Astrocyte (in vitro differentiated cells and primary cell): ENCODE measurements at regions not wholly inside any gene's neighbourhood (a gene's known extent, or its start where the extent isn't known, plus 50 kb on each side); places are given as distances from the start of the nearest gene placed in this dataset.

ENCODE experiments used
- DNase-seq: peaks from one replicate; pipeline ENCODE4 v3.0.0-alpha.2; 2010; ENCODE audit warnings: low read depth
- FAIRE-seq: peaks from 2 replicates; lab custom pipeline; 2011; peaks lifted over from hg19 to GRCh38; lab: Jason Lieb, UNC
- H2AFZ ChIP-seq: 2 replicates; pipeline ENCODE4 v1.6.0; 2012; ENCODE audit warnings: low read depth, low read length, inconsistent platforms
- H3K27ac ChIP-seq: 2 replicates; pipeline ENCODE4 v1.5.1; 2011; ENCODE audit warnings: low read depth, low read length, inconsistent platforms
- H3K27me3 ChIP-seq: 2 replicates; pipeline ENCODE4 v1.6.0; 2011; ENCODE audit warnings: low read length, inconsistent platforms; ENCODE audit not compliant: insufficient read depth
- H3K36me3 ChIP-seq: 2 replicates; pipeline ENCODE4 v1.5.1; 2011; ENCODE audit warnings: low read length, inconsistent platforms; ENCODE audit not compliant: insufficient read depth
- H3K4me1 ChIP-seq: 2 replicates; pipeline ENCODE4 v1.5.1; 2011; ENCODE audit warnings: low read length, inconsistent platforms; ENCODE audit not compliant: insufficient read depth
- H3K4me2 ChIP-seq: 2 replicates; pipeline ENCODE4 v1.6.0; 2012; ENCODE audit warnings: low read length, inconsistent platforms
- H3K4me3 ChIP-seq: 2 replicates; pipeline ENCODE4 v1.5.1; 2011; ENCODE audit warnings: low read depth, mild to moderate bottlenecking, low read length, inconsistent platforms; ENCODE audit not compliant: insufficient read depth
- H3K79me2 ChIP-seq: 2 replicates; pipeline ENCODE4 v1.6.0; 2012; ENCODE audit warnings: mild to moderate bottlenecking, low read length, inconsistent platforms; ENCODE audit not compliant: insufficient read depth
- H3K9ac ChIP-seq: 2 replicates; pipeline ENCODE4 v1.6.0; 2012; ENCODE audit warnings: mild to moderate bottlenecking, low read length, inconsistent platforms
- H3K9me3 ChIP-seq: 2 replicates; pipeline ENCODE4 v1.5.1; 2012; ENCODE audit warnings: low read depth, mild to moderate bottlenecking, low read length, inconsistent platforms; ENCODE audit not compliant: insufficient read depth
- H4K20me1 ChIP-seq: 2 replicates; pipeline ENCODE4 v1.6.0; 2012; ENCODE audit warnings: low read length, inconsistent platforms; ENCODE audit not compliant: insufficient read depth
- H3K27ac Mint-ChIP-seq: one replicate; pipeline ENCODE4 v1.8.0; 2021; ENCODE audit warnings: mild to moderate bottlenecking, mixed read lengths; ENCODE audit not compliant: unreplicated experiment
- H3K27me3 Mint-ChIP-seq: one replicate; pipeline ENCODE4 v1.8.0; 2021; ENCODE audit warnings: low read depth, mixed read lengths; ENCODE audit not compliant: unreplicated experiment
- H3K36me3 Mint-ChIP-seq: one replicate; pipeline ENCODE4 v1.8.0; 2021; ENCODE audit warnings: low read depth, mixed read lengths; ENCODE audit not compliant: unreplicated experiment
- H3K4me1 Mint-ChIP-seq: one replicate; pipeline ENCODE4 v1.8.0; 2021; ENCODE audit warnings: low read depth, mixed read lengths; ENCODE audit not compliant: unreplicated experiment
- H3K4me3 Mint-ChIP-seq: one replicate; pipeline ENCODE4 v1.8.0; 2021; ENCODE audit warnings: mild to moderate bottlenecking, moderate library complexity, mixed read lengths; ENCODE audit not compliant: unreplicated experiment
- H3K9me3 Mint-ChIP-seq: one replicate; pipeline ENCODE4 v1.8.0; 2021; ENCODE audit warnings: mild to moderate bottlenecking, mixed read lengths; ENCODE audit not compliant: unreplicated experiment
- EZH2 ChIP-seq: IDR thresholded peaks from 2 replicates; pipeline ENCODE4 v1.6.1; 2012; ENCODE audit warnings: mild to moderate bottlenecking, low read length, inconsistent platforms; ENCODE audit not compliant: insufficient read depth
- TF ChIP-seq, protein P1 (sequence below): IDR thresholded peaks from 2 replicates; pipeline ENCODE4 v1.5.1; 2011; ENCODE audit warnings: low read depth, mild to moderate bottlenecking, inconsistent platforms, low read length, moderate library complexity; ENCODE audit not compliant: insufficient read depth

DNA sequence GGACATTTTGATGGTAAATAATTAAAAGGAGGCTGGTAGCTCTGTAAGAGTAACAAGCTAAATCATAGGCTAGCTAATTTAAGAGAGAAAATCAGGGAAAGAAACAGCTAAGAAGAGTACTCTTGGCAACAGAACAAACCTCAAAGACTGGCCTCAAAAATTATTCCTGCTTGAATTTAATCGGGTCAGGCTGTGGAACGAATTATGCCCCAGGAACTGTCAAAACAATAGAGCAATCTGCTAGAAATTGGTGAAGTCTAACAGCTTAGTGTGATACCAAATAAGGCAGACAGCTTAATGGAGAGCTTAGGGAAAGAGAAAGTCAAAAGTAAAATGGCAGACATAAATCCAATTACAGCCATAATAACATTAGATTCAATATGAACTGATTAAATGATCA, 215.7 kb downstream of the MREG start:
- no peak overlapping the region for H3K4me3 Mint-ChIP-seq
- H3K4me1 Mint-ChIP-seq: peaks cover 42% of the 10 kb centered on the region
- Histone ChIP-seq H3K4me3 (no peak overlapping the region), H3K4me1 (peaks cover 35% of the 10 kb centered on the region), H3K27ac (no peak overlapping the region), H3K27me3 (no peaks in the 10 kb centered on the region), H3K79me2 (no peaks in the 10 kb centered on the region), H3K4me2 (no peak overlapping the region), H3K36me3 (no peaks in the 10 kb centered on the region), H3K9me3 (no peaks in the 10 kb centered on the region), H2AFZ (no peak overlapping the region), H4K20me1 (no peaks in the 10 kb centered on the region), H3K9ac (no peak overlapping the region)
- no peak overlapping the region for H3K27ac Mint-ChIP-seq
- H3K9me3 Mint-ChIP-seq: no peaks in the 10 kb centered on the region
- H3K36me3 Mint-ChIP-seq: no peaks in the 10 kb centered on the region
- peak; percentile 62 for DNase-seq
- H3K27me3 Mint-ChIP-seq: no peaks in the 10 kb centered on the region
- TF ChIP-seq, protein P1, sequence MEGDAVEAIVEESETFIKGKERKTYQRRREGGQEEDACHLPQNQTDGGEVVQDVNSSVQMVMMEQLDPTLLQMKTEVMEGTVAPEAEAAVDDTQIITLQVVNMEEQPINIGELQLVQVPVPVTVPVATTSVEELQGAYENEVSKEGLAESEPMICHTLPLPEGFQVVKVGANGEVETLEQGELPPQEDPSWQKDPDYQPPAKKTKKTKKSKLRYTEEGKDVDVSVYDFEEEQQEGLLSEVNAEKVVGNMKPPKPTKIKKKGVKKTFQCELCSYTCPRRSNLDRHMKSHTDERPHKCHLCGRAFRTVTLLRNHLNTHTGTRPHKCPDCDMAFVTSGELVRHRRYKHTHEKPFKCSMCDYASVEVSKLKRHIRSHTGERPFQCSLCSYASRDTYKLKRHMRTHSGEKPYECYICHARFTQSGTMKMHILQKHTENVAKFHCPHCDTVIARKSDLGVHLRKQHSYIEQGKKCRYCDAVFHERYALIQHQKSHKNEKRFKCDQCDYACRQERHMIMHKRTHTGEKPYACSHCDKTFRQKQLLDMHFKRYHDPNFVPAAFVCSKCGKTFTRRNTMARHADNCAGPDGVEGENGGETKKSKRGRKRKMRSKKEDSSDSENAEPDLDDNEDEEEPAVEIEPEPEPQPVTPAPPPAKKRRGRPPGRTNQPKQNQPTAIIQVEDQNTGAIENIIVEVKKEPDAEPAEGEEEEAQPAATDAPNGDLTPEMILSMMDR: no peak
- peak; percentile 26 for FAIRE-seq

DNA sequence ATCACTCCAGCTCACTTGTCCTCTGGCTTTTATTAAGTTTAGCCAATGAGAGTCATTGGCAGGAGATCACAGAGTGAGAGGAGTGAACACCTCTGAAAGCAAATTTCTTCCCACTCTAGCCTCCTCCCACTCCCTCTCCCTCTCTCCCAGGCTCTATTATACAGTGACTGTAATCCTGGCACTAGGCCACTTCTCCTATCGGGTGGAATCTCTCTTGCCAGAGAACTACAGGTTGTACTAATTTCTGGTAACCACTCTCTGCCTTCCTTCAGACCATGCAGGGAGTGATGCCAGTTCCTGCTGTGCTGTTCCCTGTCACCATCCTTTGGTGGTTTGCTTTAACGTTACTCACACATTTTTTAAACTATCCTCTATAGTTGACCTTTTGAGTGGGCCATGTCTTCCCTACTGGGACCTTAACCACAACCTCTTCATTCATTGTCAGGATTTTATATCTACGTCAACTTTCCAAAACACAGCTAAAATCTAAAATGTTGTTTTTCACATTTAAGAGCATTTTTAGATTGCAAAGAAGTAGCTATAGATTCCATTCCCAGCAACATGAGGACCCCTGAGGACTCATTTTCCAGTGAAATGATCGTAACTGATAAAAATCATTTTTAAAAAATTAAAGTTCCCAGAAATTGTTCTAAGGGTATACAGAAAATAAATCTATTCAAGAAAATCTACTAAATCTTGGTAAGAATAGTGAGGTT, 217.1 kb downstream of the MREG start:
- peaks cover 35% of the 10 kb centered on the region for H3K4me1 ChIP-seq
- Mint-ChIP-seq H3K4me1 (peaks cover 49% of the 10 kb centered on the region), H3K27ac (peak overlapping the region; percentile 64), H3K9me3 (no peaks in the 10 kb centered on the region), H3K4me3 (no peak overlapping the region), H3K27me3 (no peaks in the 10 kb centered on the region), H3K36me3 (no peaks in the 10 kb centered on the region)
- no peaks in the 10 kb centered on the region for H3K36me3 ChIP-seq
- H3K27me3 ChIP-seq: no peaks in the 10 kb centered on the region
- peak; percentile 85 for DNase-seq
- H3K4me3 ChIP-seq: no peak overlapping the region
- H3K79me2 ChIP-seq: no peaks in the 10 kb centered on the region
- H3K9me3 ChIP-seq: no peaks in the 10 kb centered on the region
- peak; percentile 54 for FAIRE-seq
- H3K27ac ChIP-seq: no peak overlapping the region
- peak overlapping the region; percentile 6 for H3K4me2 ChIP-seq
- no peak overlapping the region for H3K9ac ChIP-seq
- H2AFZ ChIP-seq: no peak overlapping the region
- no peak for TF ChIP-seq EZH2
- TF ChIP-seq, protein P1: no peak
- no peaks in the 10 kb centered on the region for H4K20me1 ChIP-seq

DNA sequence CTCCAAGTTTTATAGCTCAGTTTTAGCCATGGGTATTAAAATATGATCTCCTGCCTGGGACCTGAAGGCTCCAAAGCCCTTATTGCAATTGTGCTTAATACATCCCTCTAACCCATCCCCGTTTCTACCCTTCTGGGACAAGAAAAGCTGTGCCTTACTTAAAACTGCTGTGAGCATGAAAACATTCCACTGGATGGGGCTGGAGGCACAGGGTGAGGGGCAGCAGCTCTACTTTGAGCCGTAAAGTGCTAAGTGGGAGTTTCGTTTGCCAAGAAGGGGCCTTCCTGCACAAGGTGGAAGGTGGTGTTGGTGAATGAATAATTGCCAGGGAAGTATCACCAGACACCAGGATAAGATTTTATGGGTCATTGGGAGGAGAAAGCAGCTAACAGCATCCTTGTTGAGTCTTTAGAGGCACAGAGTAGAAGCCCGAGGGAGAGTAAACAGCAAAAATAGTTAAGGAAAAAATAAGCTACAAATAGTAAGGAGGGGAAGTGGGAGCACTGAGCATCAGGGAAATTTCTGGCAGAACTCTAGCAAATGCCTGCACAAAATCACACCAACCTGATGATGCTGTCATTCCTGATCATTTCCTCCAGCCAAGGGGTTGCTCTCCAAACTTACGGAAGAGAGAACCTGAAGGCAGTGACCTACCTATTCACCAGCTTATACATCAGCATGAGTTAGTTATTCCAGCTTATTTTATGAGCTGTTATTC, 218.4 kb downstream of the MREG start:
- FAIRE-seq: no peak
- Histone ChIP-seq H3K36me3 (no peaks in the 10 kb centered on the region), H3K27ac (no peak overlapping the region), H3K9ac (peak overlapping the region; percentile 50), H3K79me2 (no peaks in the 10 kb centered on the region), H4K20me1 (no peaks in the 10 kb centered on the region), H3K27me3 (no peaks in the 10 kb centered on the region), H3K4me3 (no peak overlapping the region), H3K4me2 (peak overlapping the region; percentile 46), H3K9me3 (no peaks in the 10 kb centered on the region), H2AFZ (no peak overlapping the region), H3K4me1 (peaks cover 35% of the 10 kb centered on the region)
- TF ChIP-seq EZH2: no peak
- TF ChIP-seq, protein P1: no peak
- no peak for DNase-seq
- H3K27me3 Mint-ChIP-seq: no peaks in the 10 kb centered on the region
- H3K9me3 Mint-ChIP-seq: no peaks in the 10 kb centered on the region
- no peaks in the 10 kb centered on the region for H3K36me3 Mint-ChIP-seq
- H3K4me3 Mint-ChIP-seq: peak overlapping the region; percentile 17
- peak overlapping the region; percentile 95 for H3K27ac Mint-ChIP-seq
- H3K4me1 Mint-ChIP-seq: peaks cover 55% of the 10 kb centered on the region
